Mucosa of rectum (tissue), 2 donors: ENCODE measurements at regions not wholly inside any gene's neighbourhood (a gene's known extent, or its start where the extent isn't known, plus 50 kb on each side); places are given as distances from the start of the nearest gene placed in this dataset.
"Not testable (repeated sequence)": the region's sequence is repeated elsewhere in the genome, so short reads cannot be mapped to it uniquely, and the experiment has no call there.

ENCODE experiments used
- H3K27ac ChIP-seq, 2 donors: one replicate each; pipeline ENCODE4 v1.7.0; 2013; ENCODE audit warnings: inconsistent platforms in 2 of 2, low read depth in 2 of 2, low read length in 2 of 2
- H3K27me3 ChIP-seq, 2 donors: one replicate each; pipeline ENCODE4 v1.7.0; 2013; ENCODE audit warnings: low read length in 2 of 2; ENCODE audit not compliant: control insufficient read depth in 2 of 2, insufficient read depth in 2 of 2
- H3K36me3 ChIP-seq, 2 donors: one replicate each; pipeline ENCODE4 v1.7.0; 2013; ENCODE audit warnings: low read length in 2 of 2; ENCODE audit not compliant: control insufficient read depth in 2 of 2, insufficient read depth in 2 of 2
- H3K4me1 ChIP-seq, 2 donors: one replicate each; pipeline ENCODE4 v1.7.0; 2013; ENCODE audit warnings: low read length in 2 of 2, mild to moderate bottlenecking in 1 of 2; ENCODE audit not compliant: control insufficient read depth in 2 of 2, insufficient read depth in 2 of 2
- H3K4me3 ChIP-seq, 2 donors: one replicate each; pipeline ENCODE4 v1.7.0; 2013; ENCODE audit warnings: low read length in 2 of 2
- H3K9ac ChIP-seq, 2 donors: one replicate each; pipeline ENCODE4 v1.7.0; 2013; ENCODE audit warnings: low read length in 2 of 2, low read depth in 1 of 2, mild to moderate bottlenecking in 1 of 2
- H3K9me3 ChIP-seq, 2 donors: one replicate each; pipeline ENCODE4 v1.7.0; 2013; ENCODE audit warnings: low read length in 2 of 2; ENCODE audit not compliant: control insufficient read depth in 2 of 2
- donor health status: healthy.
- donor health status: Normal muscosa, but diverticular disease.

DNA sequence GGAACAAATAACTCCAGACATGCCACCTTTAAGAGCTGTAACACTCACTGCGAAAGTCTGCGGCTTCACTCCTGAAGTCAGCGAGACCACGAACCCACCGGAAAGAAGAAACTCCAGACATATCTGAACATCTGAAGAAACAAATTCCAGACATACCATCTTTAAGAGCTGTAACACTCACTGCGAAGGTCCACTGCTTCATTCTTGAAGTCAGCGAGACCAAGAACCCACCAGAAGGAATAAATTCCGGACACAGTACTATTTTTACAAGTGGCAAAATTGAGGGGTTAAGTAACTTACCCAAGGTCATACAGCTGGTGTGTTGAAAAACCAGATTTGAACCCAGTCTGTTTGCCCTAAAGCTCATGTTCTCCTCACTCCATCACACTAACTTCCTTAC is 96.8 kb upstream of the GALNT15 start:
- not testable (repeated sequence) for H3K9ac ChIP-seq, H3K36me3 ChIP-seq, H3K27ac ChIP-seq, H3K9me3 ChIP-seq, H3K4me1 ChIP-seq, H3K4me3 ChIP-seq, H3K27me3 ChIP-seq

DNA sequence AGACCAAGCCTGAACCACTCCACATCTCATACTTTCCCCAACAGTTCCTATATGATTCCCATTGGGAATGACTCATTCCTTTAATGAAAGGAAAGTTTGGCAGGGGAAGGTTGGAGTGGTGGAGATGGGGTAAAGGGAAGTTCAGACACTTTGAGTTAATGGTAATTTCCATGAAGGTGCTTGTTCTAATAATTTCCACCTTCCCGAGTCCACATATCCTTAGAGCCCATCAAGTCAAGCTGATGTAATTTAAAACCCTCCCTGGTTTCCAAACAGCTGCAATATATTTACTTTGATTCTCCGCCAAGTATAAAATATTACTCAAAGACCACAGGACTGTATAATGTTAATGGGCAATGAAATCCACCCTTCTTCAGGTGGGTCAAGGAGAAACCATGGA is 95.0 kb upstream of the GALNT15 start:
- Histone ChIP-seq H3K9me3 (peaks cover 0 to 3% of the 10 kb centered on the region in 2 donors), H3K9ac (no peak overlapping the region), H3K27ac (no peak overlapping the region), H3K4me1 (peaks cover 0 to 3% of the 10 kb centered on the region in 2 donors), H3K36me3 (no peaks in the 10 kb centered on the region), H3K27me3 (no peaks in the 10 kb centered on the region), H3K4me3 (no peak overlapping the region)

DNA sequence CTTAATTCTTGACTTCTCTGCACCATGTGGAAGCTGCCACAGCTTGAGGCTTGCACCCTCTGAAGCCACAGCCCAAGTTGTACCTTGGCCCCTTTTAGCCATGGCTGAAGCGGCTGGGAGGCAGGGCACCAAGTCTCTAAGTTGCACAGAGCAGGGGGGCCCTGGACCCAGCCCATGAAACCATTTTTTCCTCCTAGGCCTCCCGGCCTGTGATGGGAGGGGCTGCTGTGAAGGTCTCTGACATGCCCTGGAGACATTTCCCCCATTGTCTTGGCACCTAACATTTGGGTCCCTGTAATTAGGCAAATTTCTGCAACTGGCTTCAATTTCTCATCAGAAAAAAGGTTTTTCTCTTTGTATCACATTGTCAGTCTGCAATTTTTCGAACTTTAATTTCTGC is 92.8 kb upstream of the GALNT15 start:
- Histone ChIP-seq H3K9ac (no peak overlapping the region), H3K27me3 (no peaks in the 10 kb centered on the region), H3K27ac (no peak overlapping the region), H3K36me3 (no peaks in the 10 kb centered on the region), H3K9me3 (peaks cover 0 to 3% of the 10 kb centered on the region in 2 donors), H3K4me3 (no peak overlapping the region), H3K4me1 (peaks cover 0 to 3% of the 10 kb centered on the region in 2 donors)

DNA sequence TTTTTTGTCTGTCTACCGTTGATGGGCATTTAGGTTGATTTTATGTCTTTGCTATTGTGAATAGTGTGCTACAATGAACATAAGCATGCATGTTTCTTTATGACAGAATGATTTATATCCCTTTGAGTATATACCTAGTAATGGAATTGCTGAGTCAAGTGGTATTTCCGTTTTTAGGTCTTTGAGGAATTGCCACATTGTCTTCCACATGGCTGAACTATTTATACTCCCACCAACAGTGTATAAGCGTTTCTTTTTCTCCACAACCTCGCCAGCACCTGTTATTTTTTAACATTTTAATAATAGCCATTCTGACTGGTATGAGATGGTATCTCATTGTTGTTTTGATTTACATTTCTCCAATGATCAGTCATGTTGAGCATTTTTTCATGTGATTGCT is 89.6 kb upstream of the GALNT15 start:
- Histone ChIP-seq H3K4me3 (no peak overlapping the region), H3K4me1 (peaks cover 0 to 3% of the 10 kb centered on the region in 2 donors), H3K27me3 (no peaks in the 10 kb centered on the region), H3K9ac (no peak overlapping the region), H3K27ac (no peak overlapping the region), H3K36me3 (no peaks in the 10 kb centered on the region), H3K9me3 (peaks cover 0 to 3% of the 10 kb centered on the region in 2 donors)

DNA sequence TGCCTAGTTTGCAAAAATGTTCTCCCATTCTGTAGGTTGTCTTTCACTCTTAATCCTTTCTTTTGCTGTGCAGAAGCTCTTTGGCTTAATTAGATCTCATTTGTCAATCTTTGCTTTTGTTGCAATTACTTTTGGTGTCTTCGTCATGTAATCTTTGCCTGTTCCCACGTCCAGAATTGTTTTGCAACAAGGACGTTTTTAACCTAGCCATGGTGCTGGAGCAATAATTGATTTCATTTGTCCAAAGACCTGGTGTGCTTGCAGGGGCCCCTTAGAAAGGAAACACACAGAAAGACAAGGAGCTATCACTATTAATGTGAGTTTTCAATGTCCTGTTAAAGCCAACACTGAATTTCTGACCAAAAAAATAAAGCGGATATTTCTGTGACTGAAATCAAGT is 89.1 kb upstream of the GALNT15 start:
- Histone ChIP-seq H3K27ac (no peak overlapping the region), H3K9ac (no peak overlapping the region), H3K27me3 (no peaks in the 10 kb centered on the region), H3K4me3 (no peak overlapping the region), H3K4me1 (peaks cover 0 to 3% of the 10 kb centered on the region in 2 donors), H3K9me3 (peaks cover 0 to 3% of the 10 kb centered on the region in 2 donors), H3K36me3 (no peaks in the 10 kb centered on the region)

DNA sequence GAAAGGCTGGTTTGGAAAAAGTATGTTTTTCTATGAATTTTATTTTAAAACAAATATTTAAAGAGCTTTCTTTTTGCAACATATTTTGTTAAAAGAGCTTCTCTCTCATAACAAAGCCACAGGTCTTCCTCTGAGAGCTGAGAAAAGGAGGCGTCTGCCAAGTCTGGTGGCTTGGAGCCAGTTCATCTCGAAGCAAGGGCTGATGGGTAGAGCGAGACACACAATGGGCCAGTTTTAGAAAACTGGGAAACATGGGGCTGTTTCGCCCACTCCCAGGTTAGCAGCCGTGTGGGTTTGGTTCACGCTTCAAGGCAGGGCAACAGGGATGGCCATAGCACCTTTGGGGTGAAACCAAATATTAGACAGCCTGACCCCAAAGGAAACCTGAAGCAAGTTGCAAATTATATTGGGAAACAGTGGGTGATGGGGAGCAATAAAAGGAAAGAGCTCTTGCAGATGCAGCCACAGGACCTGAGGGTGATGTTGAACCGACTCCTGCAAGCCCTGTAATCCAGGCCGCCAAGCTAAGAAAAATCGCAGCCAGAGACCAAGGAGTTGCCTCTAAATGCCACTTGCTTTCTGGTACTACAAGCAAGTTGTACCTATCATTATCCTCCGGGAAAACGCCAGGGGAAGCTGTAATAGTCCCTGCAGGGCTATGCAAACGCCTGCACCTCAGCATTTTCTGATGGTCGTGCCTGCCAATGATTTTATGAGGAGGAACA is 88.4 kb upstream of the GALNT15 start:
- Histone ChIP-seq H3K36me3 (no peaks in the 10 kb centered on the region), H3K9ac (no peak overlapping the region), H3K9me3 (peaks cover 0 to 3% of the 10 kb centered on the region in 2 donors), H3K4me3 (no peak overlapping the region), H3K27me3 (no peaks in the 10 kb centered on the region), H3K27ac (no peak overlapping the region), H3K4me1 (peaks cover 0 to 3% of the 10 kb centered on the region in 2 donors)

DNA sequence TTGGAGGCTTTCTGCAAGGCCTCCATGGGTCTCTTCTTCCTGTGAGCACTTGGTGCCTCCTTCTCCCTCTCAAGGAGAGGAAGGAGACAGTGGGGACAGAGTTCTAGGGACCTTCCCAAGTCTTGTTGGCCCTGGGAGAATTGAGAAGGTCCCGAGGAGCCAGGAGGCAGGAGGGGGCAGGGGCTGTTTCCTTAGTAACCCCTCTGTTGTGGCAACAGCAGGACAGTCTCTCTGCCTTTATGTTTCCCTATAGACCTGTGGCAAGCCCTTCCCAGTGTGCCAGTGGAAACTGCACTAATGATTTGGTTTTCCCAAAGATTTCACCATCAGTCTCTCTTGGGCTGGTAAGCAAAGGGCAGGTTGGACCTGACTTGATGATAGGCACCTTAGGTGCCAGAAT is 87.8 kb upstream of the GALNT15 start:
- Histone ChIP-seq H3K4me3 (no peak overlapping the region), H3K9ac (no peak overlapping the region), H3K27ac (no peak overlapping the region), H3K36me3 (no peaks in the 10 kb centered on the region), H3K27me3 (no peaks in the 10 kb centered on the region), H3K9me3 (no peaks in the 10 kb centered on the region), H3K4me1 (no peaks in the 10 kb centered on the region)

DNA sequence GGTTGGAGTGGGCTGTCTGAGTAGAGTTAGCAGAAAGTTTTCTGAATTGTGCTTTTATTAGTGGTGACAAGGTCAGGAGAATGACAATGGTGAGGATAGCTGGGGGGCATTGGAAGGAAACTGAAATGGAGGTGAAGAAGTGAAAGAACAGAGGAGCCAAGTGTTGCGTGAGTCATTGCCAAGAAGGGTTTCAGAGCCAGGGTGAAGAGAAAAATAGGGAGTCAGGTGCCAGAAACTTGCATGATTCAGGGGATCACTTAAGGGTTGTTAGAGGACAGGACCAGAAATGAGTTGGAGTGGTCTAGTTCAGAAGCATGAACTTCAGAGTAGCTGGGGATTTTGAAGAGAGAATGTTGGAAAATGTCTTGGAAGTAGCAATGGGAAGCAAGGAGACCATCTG is 86.0 kb upstream of the GALNT15 start:
- H3K27me3 ChIP-seq, result no peaks in the 10 kb centered on the region
- H3K9me3 ChIP-seq, result no peaks in the 10 kb centered on the region
- H3K9ac ChIP-seq, result no peak overlapping the region
- no peaks in the 10 kb centered on the region for H3K36me3 ChIP-seq
- H3K4me3 ChIP-seq, result no peak overlapping the region
- no peak overlapping the region for H3K27ac ChIP-seq
- no peaks in the 10 kb centered on the region for H3K4me1 ChIP-seq

DNA sequence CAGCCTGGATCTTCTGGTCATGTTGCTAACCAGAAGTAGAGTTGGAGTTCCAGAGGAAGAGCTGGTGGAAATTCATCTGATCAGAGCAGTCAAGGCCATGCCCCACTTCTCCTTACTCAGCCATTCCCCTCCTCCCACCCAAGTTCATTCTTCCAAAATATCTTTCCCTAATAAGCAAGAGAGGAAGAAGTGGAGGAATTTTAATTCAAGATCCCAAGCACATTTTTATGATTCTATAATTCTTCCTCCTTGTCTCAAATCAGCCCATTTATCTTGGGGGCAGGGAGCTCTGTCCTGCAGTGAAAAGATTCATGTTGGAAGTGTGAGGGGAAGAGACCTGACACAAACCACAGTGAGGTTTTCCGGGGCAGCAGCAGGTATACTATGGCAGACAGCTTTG is 85.0 kb upstream of the GALNT15 start:
- Histone ChIP-seq H3K27me3 (no peaks in the 10 kb centered on the region), H3K4me1 (peaks cover 0 to 3% of the 10 kb centered on the region in 2 donors), H3K27ac (no peak overlapping the region), H3K9ac (no peak overlapping the region), H3K36me3 (no peaks in the 10 kb centered on the region), H3K9me3 (no peaks in the 10 kb centered on the region), H3K4me3 (no peak overlapping the region)

DNA sequence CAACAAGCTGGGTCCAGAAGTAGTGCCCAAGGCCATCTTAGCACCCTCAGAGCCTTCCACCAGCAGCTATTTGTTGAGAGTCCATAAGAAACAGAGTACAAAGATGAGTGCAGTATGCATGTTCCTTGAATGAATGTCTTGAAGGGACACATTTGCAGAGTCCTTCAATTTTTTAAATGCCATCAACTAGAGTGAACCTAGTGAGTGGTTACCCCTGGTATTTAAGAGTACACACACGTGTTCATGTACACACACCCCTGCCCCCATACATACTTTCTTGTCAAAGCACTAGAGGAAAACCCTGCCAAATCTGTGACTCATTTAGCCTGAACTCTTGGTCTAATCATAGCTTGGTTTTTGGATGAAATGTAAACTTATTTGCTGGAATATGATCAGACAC is 84.5 kb upstream of the GALNT15 start:
- Histone ChIP-seq H3K27ac (no peak overlapping the region), H3K9ac (no peak overlapping the region), H3K36me3 (no peaks in the 10 kb centered on the region), H3K27me3 (no peaks in the 10 kb centered on the region), H3K4me3 (no peak overlapping the region), H3K4me1 (peaks cover 0 to 3% of the 10 kb centered on the region in 2 donors), H3K9me3 (no peaks in the 10 kb centered on the region)
